ENCODE measurements at regions not wholly inside any gene's neighbourhood (a gene's known extent, or its start where the extent isn't known, plus 50 kb on each side); places are given as distances from the start of the nearest gene placed in this dataset.

- TF ChIP-seq ZFX (IDR thresholded peaks at IDR 0.05; ENCODE audit: borderline replicate concordance) (no peak), CTCF (IDR thresholded peaks at IDR 0.05) (no peak)
- H3K27ac ChIP-seq: no peak overlapping the region
Measured at GRCh38 chr12:126021675-126022074, 956.4 kb downstream of the AACS start.

DNA sequence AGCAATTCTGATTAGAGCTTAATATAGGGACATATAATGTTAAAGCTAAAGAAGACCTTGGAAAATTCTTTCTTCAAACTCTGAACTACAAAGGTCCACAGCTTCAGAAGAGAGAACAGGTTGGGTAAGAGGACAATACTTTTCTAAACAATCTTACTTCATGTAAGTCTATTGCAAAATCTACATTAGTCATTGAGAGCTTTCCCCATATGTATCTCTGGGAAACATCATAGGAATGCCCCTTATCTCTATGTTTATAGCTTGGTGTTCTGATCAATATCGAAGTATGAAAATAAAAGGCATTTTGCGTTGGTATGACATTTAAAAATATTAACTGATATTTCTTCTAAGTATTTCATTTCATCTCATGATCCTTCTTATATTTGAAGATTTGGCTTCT, 962.6 kb downstream of the AACS start:
- no peak overlapping the region for H3K27ac ChIP-seq
- TF ChIP-seq CTCF (IDR thresholded peaks at IDR 0.05) (no peak), ZFX (IDR thresholded peaks at IDR 0.05; ENCODE audit: borderline replicate concordance) (no peak)

- TF ChIP-seq CTCF (IDR thresholded peaks at IDR 0.05) (no peak), ZFX (IDR thresholded peaks at IDR 0.05; ENCODE audit: borderline replicate concordance) (no peak)
- H3K27ac ChIP-seq: no peak overlapping the region
Measured at GRCh38 chr12:126030573-126030972, 965.3 kb downstream of the AACS start.

GRCh38 chr12:126033751-126034150, 968.5 kb downstream of the AACS start:
- TF ChIP-seq CTCF (IDR thresholded peaks at IDR 0.05): no peak
- H3K27ac ChIP-seq: no peak overlapping the region

DNA sequence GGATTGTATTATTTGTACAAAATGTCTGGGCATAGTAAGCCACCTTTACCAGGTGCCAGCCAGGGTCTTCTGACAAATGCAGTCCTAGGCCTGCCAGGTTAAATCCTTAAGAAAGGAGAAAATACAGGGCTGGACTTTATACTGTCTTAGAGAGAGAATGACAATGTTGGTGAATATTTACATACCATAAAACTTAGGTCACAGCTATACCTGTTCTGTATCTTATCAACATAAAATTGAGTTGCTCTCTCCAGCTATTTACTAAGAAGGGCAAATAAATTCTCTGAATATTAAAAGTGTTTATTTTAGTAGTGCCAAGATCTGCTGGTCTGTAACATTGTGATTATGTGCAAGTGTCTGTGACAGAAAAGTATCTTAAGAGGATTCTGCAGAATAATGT, 971.1 kb downstream of the AACS start:
- H3K27ac ChIP-seq: peak overlapping the region; percentile 30
- TF ChIP-seq CTCF (IDR thresholded peaks at IDR 0.05): no peak
- TF ChIP-seq ZFX (IDR thresholded peaks at IDR 0.05; ENCODE audit: borderline replicate concordance): no peak

- H3K27ac ChIP-seq: no peak overlapping the region
- no peak for TF ChIP-seq ZFX (IDR thresholded peaks at IDR 0.05; ENCODE audit: borderline replicate concordance)
- no peak for TF ChIP-seq CTCF (IDR thresholded peaks at IDR 0.05)
Measured at GRCh38 chr12:126038434-126038833, 973.2 kb downstream of the AACS start.

- TF ChIP-seq ZFX (IDR thresholded peaks at IDR 0.05; ENCODE audit: borderline replicate concordance) (no peak), CTCF (IDR thresholded peaks at IDR 0.05) (no peak)
- no peak overlapping the region for H3K27ac ChIP-seq
Measured at GRCh38 chr12:126040307-126040706, 975.1 kb downstream of the AACS start.
